SK-N-SH treated with all-trans-retinoic acid at 6 μM for 48 hours (cell line): ENCODE measurements at regions not wholly inside any gene's neighbourhood (a gene's known extent, or its start where the extent isn't known, plus 50 kb on each side); places are given as distances from the start of the nearest gene placed in this dataset.

Source experiments
- ARNTL ChIP-seq: fragments of 450-650 bp; formaldehyde crosslinking; IDR thresholded peaks from 2 replicates; pipeline ENCODE4 v1.5.0; 2020; ENCODE audit warnings: low read depth, mild to moderate bottlenecking, moderate library complexity, borderline replicate concordance
- CREB5 ChIP-seq: fragments of 250-450 bp; sonication (Bioruptor Pico); IDR thresholded peaks from 2 replicates; pipeline ENCODE4 v1.5.1; 2020; ENCODE audit warnings: low read depth, mild to moderate bottlenecking, moderate library complexity
- ESRRG ChIP-seq: fragments of 250-450 bp; sonication (Bioruptor Pico); IDR thresholded peaks from 2 replicates; pipeline ENCODE4 v1.6.1; 2021; ENCODE audit warnings: mild to moderate bottlenecking
- OSR1 ChIP-seq: fragments of 250-450 bp; sonication (Bioruptor Pico); IDR thresholded peaks from 2 replicates; pipeline ENCODE4 v1.8.0; 2022; ENCODE audit warnings: moderate library complexity, mild to moderate bottlenecking, inconsistent platforms
- PPARA ChIP-seq: fragments of 250-450 bp; sonication (Bioruptor Pico); IDR thresholded peaks from 2 replicates; pipeline ENCODE4 v1.5.0; 2020; ENCODE audit warnings: mild to moderate bottlenecking, borderline replicate concordance
- RARB ChIP-seq: fragments of 250-450 bp; sonication (Bioruptor Pico); IDR thresholded peaks from 2 replicates; pipeline ENCODE4 v1.8.0; 2021; ENCODE audit warnings: mild to moderate bottlenecking, moderate library complexity
- TSHZ2 ChIP-seq: fragments of 250-450 bp; sonication (Bioruptor Pico); IDR thresholded peaks from 2 replicates; pipeline ENCODE4 v1.5.0; 2020; ENCODE audit warnings: mild to moderate bottlenecking, moderate library complexity
- ZC3H10 ChIP-seq: fragments of 250-450 bp; sonication (Bioruptor Pico); IDR thresholded peaks from 2 replicates; pipeline ENCODE4 v1.5.1; 2021; ENCODE audit warnings: mild to moderate bottlenecking, moderate library complexity
- ZFP3 ChIP-seq: fragments of 250-450 bp; sonication (Bioruptor Pico); IDR thresholded peaks from 2 replicates; pipeline ENCODE4 v1.5.0; 2020; ENCODE audit warnings: mild to moderate bottlenecking, moderate library complexity
- ZFP30 ChIP-seq: fragments of 450-650 bp; formaldehyde crosslinking; IDR thresholded peaks from 2 replicates; pipeline ENCODE4 v1.5.0; 2022; ENCODE audit warnings: mild to moderate bottlenecking, moderate library complexity
- ZNF70 ChIP-seq: fragments of 450-650 bp; formaldehyde crosslinking; IDR thresholded peaks from 2 replicates; pipeline ENCODE4 v1.5.0; 2020; ENCODE audit warnings: mild to moderate bottlenecking, moderate library complexity
- ZNF8 ChIP-seq: fragments of 450-650 bp; formaldehyde crosslinking; IDR thresholded peaks from 2 replicates; pipeline ENCODE4 v1.5.0; 2020; ENCODE audit warnings: mild to moderate bottlenecking, moderate library complexity
- TF ChIP-seq, protein P1 (sequence below): fragments of 250-450 bp; sonication (Bioruptor Pico); IDR thresholded peaks from 2 replicates; pipeline ENCODE4 v1.8.0; 2020; ENCODE audit warnings: mild to moderate bottlenecking, moderate library complexity, borderline replicate concordance

DNA sequence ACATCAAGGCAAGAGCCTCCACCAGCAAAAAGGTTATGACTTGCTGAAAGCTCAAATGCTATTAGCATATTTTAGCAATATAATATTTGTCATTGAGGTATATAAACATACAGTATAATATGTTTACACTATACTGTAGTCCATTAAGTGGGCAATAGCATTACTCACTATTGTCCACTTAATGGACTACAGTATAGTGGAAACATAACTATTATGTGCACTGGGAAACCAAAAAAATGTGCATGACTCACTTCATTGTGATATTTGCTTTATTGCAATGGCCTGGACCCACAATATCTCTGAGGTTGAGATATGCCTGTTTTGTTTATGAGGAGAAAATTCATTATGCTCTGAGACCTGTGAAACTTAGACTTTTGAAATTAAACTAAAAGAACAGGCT is 300.0 kb downstream of the BARHL2 start:
- TF ChIP-seq, protein P1, sequence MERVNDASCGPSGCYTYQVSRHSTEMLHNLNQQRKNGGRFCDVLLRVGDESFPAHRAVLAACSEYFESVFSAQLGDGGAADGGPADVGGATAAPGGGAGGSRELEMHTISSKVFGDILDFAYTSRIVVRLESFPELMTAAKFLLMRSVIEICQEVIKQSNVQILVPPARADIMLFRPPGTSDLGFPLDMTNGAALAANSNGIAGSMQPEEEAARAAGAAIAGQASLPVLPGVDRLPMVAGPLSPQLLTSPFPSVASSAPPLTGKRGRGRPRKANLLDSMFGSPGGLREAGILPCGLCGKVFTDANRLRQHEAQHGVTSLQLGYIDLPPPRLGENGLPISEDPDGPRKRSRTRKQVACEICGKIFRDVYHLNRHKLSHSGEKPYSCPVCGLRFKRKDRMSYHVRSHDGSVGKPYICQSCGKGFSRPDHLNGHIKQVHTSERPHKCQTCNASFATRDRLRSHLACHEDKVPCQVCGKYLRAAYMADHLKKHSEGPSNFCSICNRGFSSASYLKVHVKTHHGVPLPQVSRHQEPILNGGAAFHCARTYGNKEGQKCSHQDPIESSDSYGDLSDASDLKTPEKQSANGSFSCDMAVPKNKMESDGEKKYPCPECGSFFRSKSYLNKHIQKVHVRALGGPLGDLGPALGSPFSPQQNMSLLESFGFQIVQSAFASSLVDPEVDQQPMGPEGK (CRISPR knock-in tag) = no peak
- TF ChIP-seq RARB (CRISPR knock-in tag) (no peak), ZNF70 (CRISPR knock-in tag) (no peak), ZNF8 (CRISPR knock-in tag) (no peak), PPARA (no peak), ZFP3 (CRISPR knock-in tag) (no peak), OSR1 (CRISPR knock-in tag) (no peak), CREB5 (CRISPR knock-in tag) (no peak), TSHZ2 (CRISPR knock-in tag) (no peak), ZC3H10 (CRISPR knock-in tag) (no peak), ZFP30 (CRISPR knock-in tag) (no peak), ESRRG (no peak), ARNTL (no peak)
